ENCODE measurements at regions not wholly inside any gene's neighbourhood (a gene's known extent, or its start where the extent isn't known, plus 50 kb on each side); places are given as distances from the start of the nearest gene placed in this dataset.
"Not testable (repeated sequence)": the region's sequence is repeated elsewhere in the genome, so short reads cannot be mapped to it uniquely, and the experiment has no call there.

GRCh38 chr9:62737004-62737606 lies 1547.3 kb downstream of the SPATA31A7 start:
- TF ChIP-seq CTCF, POLR2A, EP300, POLR2AphosphoS5 (IDR thresholded peaks at IDR 0.05): not testable (repeated sequence)

All from upper lobe of left lung (tissue), 4 donors.